Hematopoietic multipotent progenitor cell treated with erythropoietin and hydrocortisone succinate and interleukin-3 and kit ligand, for 8 days (in vitro differentiated cells): ENCODE measurements at regions not wholly inside any gene's neighbourhood (a gene's known extent, or its start where the extent isn't known, plus 50 kb on each side); places are given as distances from the start of the nearest gene placed in this dataset.
"Not testable (repeated sequence)": the region's sequence is repeated elsewhere in the genome, so short reads cannot be mapped to it uniquely, and the experiment has no call there.

Experiments used
- DNase-seq: peaks from one replicate; pipeline ENCODE4 v3.0.0-alpha.2; 2015

DNA sequence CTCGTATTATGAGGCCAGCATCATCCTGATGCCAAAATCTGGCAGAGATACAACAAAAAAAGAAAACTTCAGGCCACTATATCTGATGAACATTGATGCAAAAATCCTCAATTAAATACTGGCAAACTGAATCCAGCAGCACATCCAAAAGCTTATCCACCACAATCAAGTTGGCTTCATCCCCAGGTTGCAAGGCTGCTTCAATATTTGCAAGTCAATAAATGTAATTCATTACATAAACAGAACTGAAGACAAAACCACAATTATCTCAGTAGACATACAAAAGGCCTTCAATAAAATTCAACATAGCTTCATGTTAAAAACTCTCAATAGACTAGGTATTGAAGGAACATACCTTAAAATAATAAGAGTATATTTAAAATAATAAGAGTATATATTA, 815.3 kb upstream of the SLITRK1 start:
- not testable (repeated sequence) for DNase-seq

DNA sequence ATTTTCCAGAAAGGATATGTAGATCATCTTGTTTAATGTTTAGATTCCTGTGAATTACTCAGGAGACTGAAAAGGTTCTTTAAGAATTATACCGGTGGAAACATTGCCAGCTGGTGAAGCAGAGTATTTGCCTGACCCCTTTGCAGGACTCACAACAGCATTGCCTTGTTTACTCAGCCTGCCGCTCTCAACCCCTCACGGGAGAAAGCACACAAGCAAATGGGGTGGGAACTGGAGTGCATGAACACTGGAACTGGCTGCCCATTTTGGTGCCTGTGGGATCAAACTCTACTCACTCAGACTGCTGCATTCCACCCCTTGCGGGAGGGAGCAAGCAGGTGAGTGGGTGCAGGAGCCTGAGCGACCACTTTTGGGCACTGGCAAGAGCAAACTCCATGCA, 804.7 kb upstream of the SLITRK1 start:
- DNase-seq = no peak

DNA sequence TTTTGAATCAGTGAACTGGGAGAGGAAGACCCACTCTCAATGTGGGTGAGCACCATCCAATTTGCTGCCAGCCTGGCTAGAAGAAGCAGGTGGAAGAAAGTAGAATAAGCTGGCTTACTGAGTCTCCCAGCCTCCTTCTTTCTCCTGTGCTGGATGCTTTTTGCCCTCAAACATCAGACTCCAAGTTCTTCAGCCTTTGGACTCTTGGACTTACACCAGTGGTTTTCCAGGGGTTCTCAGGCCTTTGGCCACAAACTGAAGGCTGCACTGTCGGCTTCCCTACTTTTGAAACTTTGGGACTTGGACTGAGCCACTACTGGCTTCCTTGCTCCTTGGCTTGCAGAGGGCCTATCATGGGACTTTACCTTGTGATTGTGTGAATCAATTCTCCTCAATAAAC, 804.2 kb upstream of the SLITRK1 start:
- no peak for DNase-seq

DNA sequence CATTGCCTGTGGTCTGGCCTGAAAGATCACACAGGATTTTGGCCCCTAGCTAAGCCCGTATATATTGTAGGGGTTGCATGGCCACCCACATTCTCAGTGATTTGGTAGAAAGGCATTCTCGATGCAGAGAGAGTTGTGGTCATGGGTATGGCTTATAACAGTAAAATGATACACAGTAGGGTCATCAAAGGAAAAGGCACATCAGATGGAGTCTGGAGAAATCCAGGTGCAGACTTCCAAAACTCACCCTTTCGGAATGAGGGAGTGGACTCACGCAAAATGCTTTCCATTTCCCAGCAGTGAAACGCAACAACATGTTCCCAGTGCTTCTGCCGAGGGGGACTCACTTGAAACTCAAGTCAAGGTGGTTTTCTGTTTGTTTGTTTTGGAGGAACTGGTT, 802.5 kb upstream of the SLITRK1 start:
- no peak for DNase-seq

DNA sequence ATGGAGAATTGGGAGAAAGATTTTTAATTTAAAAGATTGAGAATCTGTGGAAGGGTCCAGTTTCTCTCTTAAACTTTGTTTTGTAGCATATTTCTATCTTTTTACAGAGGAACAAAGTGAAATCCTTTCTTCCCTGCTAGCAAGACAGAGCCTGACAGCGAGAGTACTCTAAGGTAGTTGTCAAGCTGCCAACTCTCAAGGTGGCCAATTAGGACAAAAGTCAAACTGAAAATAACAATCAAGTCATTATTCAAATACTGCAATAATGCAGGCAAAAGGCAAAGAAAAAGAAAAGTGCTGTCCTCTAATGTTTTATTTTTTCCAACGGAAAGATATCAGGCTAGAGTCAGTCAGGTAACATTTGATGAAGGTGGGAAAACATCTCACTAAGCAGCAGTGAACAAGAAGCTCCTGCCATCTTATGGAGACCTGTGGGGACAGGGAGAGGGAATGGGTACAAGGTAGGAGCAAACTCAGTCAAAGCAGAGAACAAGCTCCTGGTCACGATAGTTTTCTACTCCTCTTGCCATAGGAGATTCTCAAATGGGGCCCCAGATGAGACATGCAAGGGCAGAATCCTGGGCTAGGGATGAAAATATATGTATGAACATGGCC, 801.9 kb upstream of the SLITRK1 start:
- DNase-seq = no peak

DNA sequence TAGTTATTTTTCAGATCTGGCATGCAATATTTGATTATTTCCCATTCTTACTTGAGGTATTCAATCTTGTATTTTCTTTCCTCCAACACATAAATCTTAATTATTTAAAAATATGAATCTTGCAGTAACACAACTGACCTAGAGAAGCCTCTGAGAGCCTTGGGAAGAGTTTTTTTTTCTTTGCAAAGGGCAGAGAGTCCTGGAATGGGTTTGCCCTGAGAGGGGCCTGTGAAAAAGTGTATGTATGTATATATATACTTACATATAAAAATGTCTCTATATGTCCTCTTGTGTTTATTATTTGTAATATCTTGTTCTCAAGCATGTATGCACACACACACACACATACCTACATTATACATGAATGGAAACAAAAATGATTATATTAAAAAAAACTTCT, 801.2 kb upstream of the SLITRK1 start:
- no peak for DNase-seq

DNA sequence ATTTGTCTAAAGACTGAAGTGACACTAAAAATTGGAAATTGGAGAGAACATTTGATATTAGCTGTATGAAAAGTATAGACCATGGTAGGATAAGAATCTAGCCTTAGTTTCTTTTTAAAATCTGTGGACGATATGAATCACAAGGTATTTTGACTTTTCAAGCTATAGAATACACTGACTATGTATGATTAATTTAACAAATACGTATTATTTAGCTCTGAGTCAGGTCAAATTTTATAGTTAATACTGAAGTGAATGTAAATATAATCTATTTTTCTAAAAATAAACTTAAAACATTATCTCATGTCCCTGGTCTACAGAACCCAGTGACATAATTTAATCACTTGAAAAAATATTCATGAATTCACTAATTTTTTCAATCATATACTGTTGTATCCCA, 795.6 kb upstream of the SLITRK1 start:
- no peak for DNase-seq

DNA sequence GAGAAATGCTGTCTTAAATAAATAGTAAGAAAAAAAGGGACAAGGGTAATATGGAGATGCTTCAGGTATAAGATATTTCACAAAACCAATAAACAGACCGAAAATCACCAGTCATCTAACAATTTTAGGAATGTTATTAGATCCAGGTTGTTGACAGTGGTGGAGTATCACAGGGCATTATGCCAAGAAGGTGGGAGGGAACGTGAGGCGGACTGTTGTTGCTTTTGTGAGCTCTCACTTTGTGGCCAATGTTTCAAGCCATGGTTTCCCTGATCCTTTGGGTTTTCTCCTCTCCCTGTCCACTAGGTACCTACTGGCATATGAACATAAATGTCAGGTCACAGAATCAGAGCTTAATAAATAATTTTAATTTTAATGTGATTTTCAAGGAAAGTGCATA, 790.3 kb upstream of the SLITRK1 start:
- DNase-seq = no peak

DNA sequence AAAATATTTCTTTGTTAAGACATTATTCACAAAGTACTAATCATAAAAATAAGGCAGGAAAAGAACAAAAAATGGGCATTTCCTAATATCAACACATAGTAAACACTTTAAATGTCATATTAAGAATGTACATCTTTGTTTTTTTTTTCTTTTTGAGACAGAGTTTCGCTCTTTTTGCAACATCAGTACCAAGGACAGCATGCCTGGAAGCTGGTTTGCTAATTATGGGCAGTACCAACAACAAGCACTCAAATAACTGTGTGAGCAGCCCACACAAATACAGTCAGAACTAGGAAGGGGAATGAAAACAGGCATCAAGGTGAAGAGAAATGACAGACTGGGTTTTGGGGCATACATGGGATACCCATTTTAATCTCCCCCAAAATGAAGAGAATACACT, 788.0 kb upstream of the SLITRK1 start:
- DNase-seq = no peak

DNA sequence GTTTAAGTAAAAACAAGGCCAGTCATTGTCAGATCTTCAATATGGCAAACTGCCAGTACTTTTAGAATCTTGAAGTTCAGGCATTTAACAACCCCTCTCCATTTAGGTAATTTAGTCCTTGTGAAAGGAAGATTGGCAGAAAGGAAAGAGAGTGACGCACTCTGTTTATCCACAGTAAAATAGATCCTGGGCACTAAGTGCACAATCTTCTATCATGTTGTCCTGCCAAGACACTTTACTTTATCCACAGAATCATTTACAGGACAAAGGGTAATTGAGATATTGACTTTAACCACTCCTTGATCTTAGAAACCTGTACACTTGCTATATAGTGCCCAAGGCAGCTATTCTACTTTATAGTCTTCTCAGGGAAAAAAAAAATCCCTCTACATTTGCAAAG, 786.4 kb upstream of the SLITRK1 start:
- no peak for DNase-seq

DNA sequence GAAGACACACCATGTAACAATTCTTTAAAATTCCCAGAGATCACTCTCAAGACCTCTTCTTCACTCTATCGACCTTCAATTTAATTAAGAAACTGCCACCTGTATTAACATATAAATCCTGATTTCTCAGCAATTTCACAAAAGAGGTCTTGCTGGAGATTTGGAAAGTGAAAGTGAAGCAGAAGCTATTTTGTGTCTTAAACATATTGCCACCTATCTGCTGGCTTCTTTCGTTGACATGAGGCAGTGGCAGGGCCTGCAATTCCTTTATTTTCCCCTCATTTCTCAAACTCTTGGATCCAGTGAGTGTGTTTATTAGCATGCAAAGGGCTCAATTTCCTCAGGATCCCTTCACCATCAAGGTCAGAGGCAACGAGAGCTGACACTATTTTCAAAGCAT, 780.2 kb upstream of the SLITRK1 start:
- no peak for DNase-seq

DNA sequence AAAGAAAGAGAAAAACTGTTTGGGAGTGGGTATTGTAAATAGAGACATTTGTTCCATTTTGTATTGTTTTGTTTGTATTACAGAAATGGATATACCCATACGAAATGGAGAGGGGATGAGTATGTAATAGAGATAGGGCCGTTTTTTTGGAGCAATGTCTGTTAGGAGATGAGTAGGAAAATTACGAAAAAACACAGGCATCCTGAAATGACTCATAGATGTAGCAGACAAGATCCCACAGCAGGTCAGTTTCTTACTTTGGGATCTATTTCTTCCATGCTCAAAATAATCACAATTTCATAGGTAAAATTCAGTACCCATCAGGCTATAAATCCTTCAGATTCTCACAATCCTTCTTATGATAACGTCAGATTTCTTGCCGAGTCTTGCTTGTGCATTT, 779.4 kb upstream of the SLITRK1 start:
- DNase-seq = no peak

DNA sequence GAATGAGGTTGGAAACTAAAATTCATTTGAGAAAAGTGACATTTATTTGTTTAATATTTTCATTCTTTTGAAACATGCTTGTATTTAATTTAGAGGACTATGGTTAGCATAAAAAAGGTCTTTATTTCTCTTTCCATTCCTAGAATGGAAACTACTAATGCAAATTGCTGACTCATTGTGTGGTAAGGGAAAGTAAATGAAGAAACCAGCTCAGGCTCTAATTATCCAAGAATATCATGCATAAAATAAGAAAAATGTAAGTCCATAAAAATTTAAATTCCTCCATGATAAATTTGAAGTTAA, 777.0 kb upstream of the SLITRK1 start:
- DNase-seq = no peak

DNA sequence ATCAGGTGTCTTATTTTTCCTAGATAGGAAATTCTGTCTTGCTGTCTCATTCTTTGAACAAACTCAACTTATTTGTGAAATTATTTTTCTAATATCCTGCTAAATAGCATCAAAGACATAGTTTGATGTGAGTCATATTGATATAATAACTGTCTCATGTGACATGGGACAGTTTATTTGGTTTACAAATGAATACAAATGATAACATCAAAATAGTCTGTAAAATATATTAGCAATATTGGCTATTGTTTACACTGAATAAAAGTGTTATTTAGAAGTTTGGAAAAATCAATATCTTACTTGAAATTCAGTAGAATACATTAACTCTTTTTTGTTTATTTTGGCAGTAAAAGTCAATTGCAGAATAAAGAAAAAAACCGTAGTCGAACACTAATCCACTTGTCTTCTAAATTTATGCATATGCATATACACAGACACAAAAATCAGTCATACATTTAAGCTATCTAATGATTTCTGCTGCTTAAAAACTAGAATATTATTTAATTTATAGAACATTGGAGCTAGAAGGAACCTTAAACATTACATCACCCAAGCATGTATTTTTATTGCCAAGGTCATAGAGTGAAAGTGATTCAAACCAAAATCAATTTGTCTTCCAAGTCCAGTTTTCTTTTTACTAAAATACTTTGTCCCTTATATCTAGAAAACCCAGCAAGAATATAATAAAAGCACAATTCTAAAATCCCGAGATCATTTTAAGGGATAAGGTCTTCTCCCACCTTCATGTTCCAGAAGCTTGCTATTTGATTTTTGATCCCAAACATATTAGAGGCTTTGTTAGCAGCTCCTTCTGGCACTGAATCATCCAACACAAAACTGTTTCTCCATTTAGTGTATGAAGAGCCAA, 776.5 kb upstream of the SLITRK1 start:
- no peak for DNase-seq

DNA sequence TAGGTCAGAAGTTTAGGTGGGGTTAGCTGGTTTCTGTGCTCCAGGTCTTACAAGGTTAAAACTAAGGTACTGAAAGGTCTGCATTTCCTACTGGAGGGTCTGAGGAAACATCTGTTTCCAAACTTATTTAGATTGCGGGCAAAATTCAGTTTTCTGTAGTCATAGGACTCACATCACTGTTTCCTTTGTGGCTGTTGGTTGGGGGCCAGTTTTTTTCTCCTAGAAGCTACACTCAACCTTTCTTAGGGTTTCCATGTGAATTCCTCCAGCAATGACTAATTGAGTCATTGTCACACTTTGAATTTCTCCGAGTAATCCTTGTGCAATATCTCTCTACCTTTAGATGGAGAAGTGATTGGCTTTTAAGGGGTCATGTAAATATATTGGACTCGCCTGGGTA, 773.4 kb upstream of the SLITRK1 start:
- no peak for DNase-seq

DNA sequence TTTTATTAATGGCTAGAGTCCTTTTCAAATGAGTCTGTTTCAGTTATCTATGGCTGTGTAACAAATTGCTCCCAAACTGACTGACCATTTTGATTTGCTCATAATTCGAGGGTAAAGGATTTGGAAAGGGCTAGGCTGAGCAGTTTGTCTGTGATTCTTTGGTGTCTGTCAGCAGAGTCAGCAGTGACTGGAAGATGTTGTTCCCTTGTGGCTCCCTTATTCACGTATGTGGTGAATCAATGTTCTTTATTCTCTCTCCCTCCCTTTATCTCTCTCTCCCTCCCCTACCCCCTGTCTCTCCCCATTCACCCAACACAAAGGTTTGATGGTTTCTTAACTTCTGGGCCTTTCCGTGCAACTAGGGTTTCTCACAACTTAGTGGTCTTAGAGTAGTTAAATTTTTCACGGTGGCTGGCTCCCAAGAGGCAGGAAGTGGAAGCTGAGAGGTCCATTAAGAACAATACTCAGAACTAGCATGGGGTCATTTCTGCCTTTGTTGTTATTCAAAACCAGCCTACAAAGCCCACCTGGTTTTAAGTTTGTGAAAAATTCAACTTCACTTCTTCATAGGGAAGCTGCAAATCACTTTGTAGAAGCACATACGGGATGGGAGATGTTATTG, 772.5 kb upstream of the SLITRK1 start:
- no peak for DNase-seq

DNA sequence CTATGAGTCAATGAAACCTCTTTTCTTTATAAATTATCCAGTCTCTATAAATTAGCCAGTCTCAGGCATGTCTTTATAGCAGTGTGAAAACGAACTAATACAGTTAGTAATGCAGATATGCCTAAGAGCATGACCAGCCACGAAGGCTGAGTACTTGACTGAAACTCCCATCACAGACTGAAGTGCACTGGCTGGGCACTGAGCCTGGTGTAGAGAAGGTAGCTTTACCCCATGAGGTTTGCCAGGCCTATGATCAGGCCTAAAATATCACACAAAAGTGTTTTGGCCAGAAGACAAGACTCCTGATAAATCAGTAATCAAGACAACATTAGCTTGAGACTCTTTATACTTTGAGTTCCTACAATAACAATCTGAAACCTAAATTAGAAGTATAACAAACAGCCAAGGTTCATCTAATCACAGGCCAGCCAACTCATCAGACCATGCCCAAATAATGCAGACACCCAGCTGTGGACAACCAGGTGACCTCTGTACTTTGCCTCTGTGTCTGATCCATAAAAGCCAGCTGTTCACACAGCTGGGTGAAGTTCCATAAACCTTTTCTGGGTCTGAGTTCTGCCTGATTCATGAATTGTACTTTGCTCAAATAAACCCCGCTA, 771.8 kb upstream of the SLITRK1 start:
- no peak for DNase-seq

DNA sequence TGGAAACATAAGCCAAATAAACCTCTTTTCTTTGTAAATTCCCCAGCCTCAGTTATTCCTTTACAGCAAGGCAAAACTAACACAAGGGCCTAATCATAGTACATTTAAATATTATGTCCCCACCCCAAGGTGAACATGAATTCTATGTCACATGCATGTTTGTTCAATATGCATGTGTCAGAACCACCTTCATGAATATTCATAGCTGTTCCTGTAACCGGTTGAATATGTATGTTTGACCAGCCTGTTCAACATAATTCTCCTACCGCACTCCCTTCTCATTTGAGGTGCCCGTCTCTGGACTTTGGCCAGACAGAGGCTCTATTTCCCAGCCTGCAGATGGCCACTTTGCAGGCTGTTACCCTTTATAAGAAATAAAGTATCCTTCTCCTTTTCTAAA, 769.4 kb upstream of the SLITRK1 start:
- DNase-seq = no peak

DNA sequence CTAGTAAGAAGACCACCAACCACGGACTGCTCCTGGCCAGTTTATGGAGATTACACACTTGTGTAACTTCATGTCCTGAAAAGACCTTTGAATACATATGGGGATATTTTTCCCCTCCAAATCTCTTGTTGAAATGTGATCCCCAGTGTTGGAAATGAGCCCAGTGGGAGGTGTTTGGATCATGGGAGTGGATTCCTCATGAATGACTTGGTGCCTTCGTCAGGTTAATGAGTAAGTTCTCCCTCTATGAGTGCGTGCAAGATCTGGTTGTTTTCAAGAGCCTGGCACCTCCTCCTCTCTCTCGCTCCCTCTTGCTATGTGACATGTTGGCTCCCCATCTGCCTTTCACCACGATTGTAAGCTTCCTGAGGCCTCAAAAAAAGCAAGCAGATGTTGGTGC, 769.0 kb upstream of the SLITRK1 start:
- DNase-seq = no peak

DNA sequence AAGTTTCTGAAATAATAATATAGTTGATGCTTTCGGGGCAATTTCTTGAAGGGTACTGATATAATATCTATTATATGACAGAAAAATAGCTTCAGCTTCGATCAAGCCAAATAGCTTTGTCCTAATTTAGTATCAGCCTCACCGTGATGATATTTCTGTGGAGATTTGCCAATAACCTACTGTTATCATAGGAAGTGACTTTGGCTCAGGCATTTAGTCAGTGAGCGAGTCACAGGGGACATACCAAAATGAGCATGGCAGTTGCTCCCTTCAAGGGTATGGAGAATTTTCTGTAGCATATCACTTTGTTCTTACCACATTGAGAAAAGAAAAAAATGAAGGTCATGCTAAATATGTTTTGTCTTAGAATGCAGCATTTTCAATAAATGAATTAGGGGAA, 767.6 kb upstream of the SLITRK1 start:
- no peak for DNase-seq

DNA sequence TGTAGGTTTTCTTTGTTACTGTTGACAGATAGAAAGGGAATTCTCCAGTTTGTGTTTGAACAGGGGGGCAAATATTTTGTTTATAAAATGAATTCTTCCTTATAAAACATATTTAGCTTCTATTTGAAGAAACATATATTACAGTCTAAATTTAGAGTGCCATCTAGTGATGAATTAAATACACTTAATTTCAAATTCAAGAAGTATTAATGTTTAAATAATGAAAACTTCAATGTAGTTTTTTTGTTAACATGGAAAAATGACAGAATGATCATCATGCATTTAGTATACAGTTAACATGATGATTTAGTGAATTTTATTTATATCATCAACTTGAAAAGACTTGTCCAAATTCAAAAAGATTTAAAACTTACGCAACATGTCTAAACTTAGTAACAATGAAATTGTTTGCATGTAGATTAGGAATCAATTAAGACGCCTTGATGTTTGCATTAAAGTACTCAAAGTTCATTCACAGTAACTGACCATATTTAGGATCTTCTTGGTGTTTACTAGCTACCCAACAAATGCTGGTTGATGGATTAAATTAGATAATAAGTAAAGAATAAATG, 765.9 kb upstream of the SLITRK1 start:
- no peak for DNase-seq

DNA sequence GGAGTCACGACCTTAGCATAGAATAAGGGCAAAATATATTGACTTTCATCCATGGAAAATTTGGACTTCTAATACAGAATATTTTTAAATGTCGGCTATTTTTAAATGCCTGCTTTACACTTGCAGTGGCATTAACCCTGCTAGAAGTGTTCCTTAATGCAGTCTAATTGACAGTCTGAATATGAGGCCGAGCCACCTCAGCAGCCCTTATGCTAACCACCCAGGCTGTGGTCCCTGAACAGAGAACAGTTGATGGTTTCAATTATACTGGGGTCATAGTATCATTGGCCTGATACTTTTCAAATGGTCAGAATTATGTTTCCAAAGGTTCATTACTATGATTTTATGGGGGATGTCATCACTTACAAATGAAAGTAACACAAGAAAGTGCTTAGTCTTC, 764.7 kb upstream of the SLITRK1 start:
- DNase-seq = no peak

DNA sequence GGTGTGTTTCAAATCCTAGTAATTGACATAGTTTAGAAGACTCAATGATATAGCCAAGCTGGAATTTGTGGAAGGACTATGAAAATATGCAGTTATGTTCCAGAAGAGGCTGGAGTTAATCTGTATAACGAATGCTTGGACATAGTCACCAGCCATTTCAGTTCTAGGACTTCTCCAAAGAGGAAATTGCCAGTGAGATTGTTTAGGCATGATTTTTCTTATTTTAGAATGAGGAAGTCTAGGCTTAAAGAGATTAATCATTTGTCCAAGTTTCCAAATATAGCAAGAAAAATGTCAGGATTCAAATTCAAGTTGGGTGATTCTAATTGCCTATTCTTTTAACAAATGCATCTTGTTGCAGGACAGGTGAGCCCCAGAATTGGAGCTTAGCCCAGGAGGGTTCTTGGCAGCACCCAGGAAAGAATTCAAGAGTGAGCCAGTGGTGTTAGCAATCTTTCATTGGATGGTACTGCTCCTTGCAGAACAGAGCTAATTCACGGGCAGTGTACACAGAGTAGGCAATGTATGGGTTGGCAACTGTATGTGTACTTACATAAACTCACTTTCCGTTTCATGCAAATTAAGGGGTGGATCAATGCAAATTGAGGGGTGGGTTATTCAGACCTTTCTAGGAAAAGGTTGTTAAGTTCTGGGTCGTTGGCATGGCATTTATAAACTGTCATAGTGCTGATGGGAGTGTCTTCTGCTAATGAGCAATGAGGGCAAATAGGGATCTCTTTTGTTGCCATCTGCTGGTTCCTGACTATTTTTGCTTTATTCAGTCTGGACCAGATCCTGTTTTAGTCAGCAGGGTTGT, 763.1 kb upstream of the SLITRK1 start:
- no peak for DNase-seq
